Thyroid gland (tissue), 4 donors: ENCODE measurements at regions not wholly inside any gene's neighbourhood (a gene's known extent, or its start where the extent isn't known, plus 50 kb on each side); places are given as distances from the start of the nearest gene placed in this dataset.

Source experiments
- CTCF ChIP-seq, 6 experiments: fragments of 200-600 bp in 3 of 6; fragments of 450-650 bp in 3 of 6; sonication (generic) in 3 of 6; IDR thresholded peaks; one replicate each; pipeline ENCODE4 v1.5.1; 2016 to 2019; ENCODE audit warnings: antibody characterized with exemption in 6 of 6, mild to moderate bottlenecking in 2 of 6, inconsistent platforms in 1 of 6, moderate library complexity in 1 of 6
- POLR2A ChIP-seq, 2 donors: fragments of 450-650 bp; IDR thresholded peaks; one replicate each; pipeline ENCODE4 v1.6.1; 2017; ENCODE audit warnings: antibody characterized with exemption in 2 of 2, mild to moderate bottlenecking in 2 of 2, moderate library complexity in 1 of 2

- no peak for TF ChIP-seq CTCF (IDR thresholded peaks at IDR 0.05)
- no peak for TF ChIP-seq POLR2A (IDR thresholded peaks at IDR 0.05)
Observed at GRCh38 chr11:71093783-71094182, 158.6 kb downstream of the SHANK2 start.
